ENCODE measurements at regions not wholly inside any gene's neighbourhood (a gene's known extent, or its start where the extent isn't known, plus 50 kb on each side); places are given as distances from the start of the nearest gene placed in this dataset.

DNA sequence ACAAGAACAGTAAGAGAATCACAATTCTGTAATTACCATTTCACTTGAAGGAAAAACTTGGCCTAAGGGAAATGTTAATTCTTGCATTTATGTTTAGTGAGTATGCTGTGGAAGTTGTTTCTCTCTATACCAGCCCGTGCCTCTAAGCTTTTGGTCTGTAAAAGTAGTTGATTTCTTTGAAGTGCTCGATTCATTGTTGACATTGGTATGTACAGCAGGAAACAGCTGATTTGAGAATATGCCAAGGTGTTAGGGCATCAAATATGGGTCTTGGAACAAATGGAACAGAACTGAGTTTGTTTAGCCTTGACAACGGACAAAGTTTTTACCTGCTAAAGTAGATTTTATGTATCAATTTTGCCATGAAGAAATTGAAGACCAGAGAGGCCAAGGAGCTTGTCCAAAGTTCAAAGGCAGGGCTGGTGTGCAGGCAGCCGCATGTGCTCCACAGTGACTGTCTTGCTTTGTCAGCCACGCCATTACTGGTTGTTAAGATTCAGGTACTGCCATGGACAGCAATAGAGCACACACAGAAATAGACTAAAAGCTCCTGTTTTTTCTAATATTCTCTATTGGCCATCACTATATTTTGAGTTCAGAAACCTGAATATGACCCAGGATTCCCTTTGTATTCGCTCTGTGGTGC is 75.5 kb upstream of the TLR3 start:
- DNase-seq = no peak

- no peak for DNase-seq
Measured at GRCh38 chr4:185994750-185995149, 74.2 kb upstream of the TLR3 start.

GRCh38 chr4:185995665-185996064 is 73.3 kb upstream of the TLR3 start:
- no peak for DNase-seq

GRCh38 chr4:185997296-185997695 is 71.7 kb upstream of the TLR3 start:
- no peak for DNase-seq

DNA sequence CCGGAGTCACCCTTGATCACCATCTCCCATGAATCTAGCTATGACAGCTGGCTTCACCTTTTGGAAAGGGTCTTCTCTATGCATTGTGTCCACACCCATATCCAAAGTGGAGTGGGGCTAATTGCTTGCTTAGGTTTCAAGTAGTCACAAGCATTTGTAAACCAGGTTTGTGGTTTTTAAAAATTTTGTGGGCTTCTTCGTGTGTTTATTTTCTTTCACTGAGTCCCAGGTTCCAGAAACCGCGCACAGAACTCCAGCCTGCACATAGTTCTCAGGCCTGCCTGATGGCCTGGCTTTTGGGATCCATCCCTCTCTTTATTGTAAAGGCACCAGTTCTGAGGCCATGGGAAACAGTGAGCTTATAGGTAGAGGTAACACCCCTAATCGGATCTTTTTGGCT is 70.2 kb upstream of the TLR3 start:
- no peak for DNase-seq

DNA sequence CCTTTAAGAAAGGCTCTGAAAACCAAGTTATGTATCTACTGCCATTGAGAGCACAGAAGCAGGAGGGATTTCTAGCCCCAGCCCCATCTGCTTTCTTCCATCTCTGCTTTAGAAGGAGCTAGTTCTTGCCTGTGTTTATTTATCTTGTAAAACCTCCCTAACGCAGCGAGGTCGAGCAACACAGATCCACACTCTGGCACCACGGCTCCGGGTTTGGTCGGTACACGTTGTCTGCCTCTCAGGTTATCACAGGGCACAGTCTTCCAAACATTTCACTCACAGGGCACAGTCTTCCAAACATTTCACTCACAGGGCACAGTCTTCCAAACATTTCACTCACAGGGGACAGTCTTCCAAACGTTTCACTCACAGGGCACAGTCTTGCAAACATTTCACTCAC is 69.7 kb upstream of the TLR3 start:
- no peak for DNase-seq

DNA sequence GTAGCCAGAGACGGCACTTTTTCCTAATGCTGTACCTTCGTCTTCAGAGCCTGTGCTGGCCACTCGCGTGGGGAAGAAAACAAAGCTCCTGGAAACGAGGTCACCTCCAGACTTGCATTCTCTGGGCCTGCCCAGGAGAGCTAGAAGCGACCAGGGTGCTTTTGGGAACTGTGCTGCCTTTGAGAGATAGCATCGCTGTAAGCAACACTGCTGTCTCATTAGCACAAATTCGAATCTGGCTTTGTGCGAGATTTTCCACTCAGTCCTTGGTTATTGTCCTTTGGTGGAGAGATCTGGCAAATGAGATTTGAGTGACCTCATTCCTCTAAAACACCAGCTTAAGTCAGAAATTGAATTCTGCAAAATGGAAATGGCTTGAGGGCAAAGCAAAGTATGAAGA is 66.1 kb upstream of the TLR3 start:
- no peak for DNase-seq

- DNase-seq = no peak
Measured at GRCh38 chr4:186003746-186004145, 65.2 kb upstream of the TLR3 start.

GRCh38 chr4:186008057-186008456 is 60.9 kb upstream of the TLR3 start:
- DNase-seq = no peak

- no peak for DNase-seq
Measured at GRCh38 chr4:186009976-186010375, 59.0 kb upstream of the TLR3 start.

GRCh38 chr4:186010821-186011220 is 58.1 kb upstream of the TLR3 start:
- DNase-seq = no peak

GRCh38 chr4:186012071-186012470 is 56.9 kb upstream of the TLR3 start:
- DNase-seq = no peak

DNA sequence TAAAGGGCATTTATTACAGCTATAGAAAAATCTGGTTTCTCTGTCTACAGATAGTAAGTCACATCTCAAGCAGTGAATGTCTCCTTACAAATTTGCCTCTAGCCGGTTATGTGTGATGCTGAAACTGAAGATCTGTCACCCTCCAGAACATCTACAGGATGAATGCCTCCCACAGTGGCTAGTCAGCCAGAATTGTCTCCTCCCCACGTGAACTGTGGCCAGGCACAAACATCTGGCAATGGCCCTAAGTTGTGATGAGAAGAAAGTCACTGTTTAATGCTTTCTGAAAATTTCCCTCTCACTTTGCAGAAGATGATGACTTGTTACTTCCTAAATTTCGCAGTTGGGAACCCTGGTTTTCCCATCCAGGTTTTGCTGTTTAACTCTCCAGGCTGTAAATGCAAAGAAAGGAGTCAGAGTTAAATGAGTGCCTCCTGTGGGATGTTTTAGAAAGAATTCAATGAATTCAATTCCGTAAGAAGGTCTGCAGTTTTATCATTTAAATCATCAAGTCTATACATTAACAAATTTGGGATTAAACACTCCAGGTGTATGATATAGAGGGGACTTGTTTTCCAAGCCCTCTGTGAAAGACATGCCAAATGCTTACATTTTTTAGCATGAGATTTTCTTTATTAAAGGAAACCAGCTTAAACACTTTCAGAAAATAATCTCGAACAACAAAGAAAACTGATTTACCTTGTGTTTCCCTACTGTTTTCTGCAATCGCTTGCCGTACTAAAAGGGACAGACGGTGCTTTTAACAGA is 55.4 kb upstream of the TLR3 start:
- DNase-seq = no peak

DNA sequence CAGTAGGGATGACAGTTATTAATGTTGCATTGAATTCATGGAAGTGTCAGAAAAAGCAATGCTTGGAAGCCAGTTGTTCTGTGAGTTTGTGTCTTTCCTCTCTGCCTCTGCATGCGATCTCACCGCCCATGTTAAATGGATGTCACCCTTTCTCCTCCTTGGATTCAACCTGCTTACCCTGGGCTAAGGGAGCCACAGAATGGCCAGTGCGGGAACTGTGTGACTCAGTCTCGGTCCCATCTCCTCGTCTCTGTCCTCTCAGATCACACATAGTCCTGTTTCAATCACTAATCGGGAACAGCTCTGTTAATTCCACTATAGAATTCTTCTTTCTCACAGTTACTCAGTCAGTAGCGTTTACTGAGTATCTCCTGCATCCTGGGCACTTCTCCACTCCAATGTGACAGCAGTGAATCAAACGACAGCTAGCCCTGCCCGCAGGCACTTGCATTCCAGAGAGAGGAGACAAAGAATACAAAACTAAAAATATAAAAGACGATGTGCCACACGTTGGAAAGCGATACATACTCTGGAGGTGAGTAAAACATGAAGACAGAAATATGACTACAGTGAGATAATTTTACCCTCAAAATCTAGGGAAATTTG is 53.6 kb upstream of the TLR3 start:
- DNase-seq = no peak

- DNase-seq = no peak
Measured at GRCh38 chr4:186016796-186017195, 52.2 kb upstream of the TLR3 start.

DNA sequence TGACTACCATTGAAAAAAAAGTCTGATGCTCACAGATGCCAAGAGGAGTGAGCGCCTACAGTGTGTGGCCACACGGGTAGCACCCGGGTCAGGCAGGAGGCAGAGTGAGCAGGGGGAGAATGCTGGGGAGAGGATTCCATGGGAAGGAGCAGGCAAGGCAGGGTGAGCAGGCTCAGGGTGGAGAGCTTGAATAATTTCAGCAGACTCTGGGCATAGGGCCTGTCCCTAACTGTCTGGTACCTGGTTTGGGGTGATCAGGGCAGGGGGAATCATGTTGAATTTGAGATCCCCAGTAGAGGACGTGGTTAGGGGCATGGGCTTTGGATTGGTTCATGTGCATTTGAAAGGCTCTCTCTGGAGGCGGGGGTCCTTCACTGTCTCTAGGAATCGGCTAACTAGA is 51.2 kb upstream of the TLR3 start:
- DNase-seq = no peak

GRCh38 chr4:186018261-186018660 is 50.7 kb upstream of the TLR3 start:
- DNase-seq = no peak

- no peak for DNase-seq
Measured at GRCh38 chr4:186018784-186019183, 50.2 kb upstream of the TLR3 start.
